ENCODE measurements at regions not wholly inside any gene's neighbourhood (a gene's known extent, or its start where the extent isn't known, plus 50 kb on each side); places are given as distances from the start of the nearest gene placed in this dataset.
"Not testable (repeated sequence)": the region's sequence is repeated elsewhere in the genome, so short reads cannot be mapped to it uniquely, and the experiment has no call there.

GRCh38 chr19:21617740-21618339 lies 112.4 kb downstream of the ZNF429 start:
- TF ChIP-seq PPARA (CRISPR knock-in tag; IDR thresholded peaks at IDR 0.05; ENCODE audit: borderline replicate concordance) (no peak), ESRRG (CRISPR knock-in tag; IDR thresholded peaks at IDR 0.05) (no peak), GLIS3 (CRISPR knock-in tag; IDR thresholded peaks at IDR 0.05) (no peak), CREB5 (CRISPR knock-in tag; IDR thresholded peaks at IDR 0.05; ENCODE audit: low read depth) (no peak), ZFP3 (CRISPR knock-in tag; IDR thresholded peaks at IDR 0.05) (no peak), ARNTL (CRISPR knock-in tag; IDR thresholded peaks at IDR 0.05; ENCODE audit: borderline replicate concordance, low read depth) (no peak), OSR1 (CRISPR knock-in tag; IDR thresholded peaks at IDR 0.05) (no peak), TOX (CRISPR knock-in tag; IDR thresholded peaks at IDR 0.05; ENCODE audit: borderline replicate concordance) (no peak), ZC3H10 (CRISPR knock-in tag; IDR thresholded peaks at IDR 0.05) (no peak), PATZ1 (CRISPR knock-in tag; IDR thresholded peaks at IDR 0.05; ENCODE audit: borderline replicate concordance) (no peak), RARB (CRISPR knock-in tag; IDR thresholded peaks at IDR 0.05) (no peak), TCF4 (CRISPR knock-in tag; IDR thresholded peaks at IDR 0.05; ENCODE audit: borderline replicate concordance) (no peak), ZNF565 (CRISPR knock-in tag; conservative IDR thresholded peaks at IDR 0.05; ENCODE audit: low read depth) (no peak), CSDC2 (CRISPR knock-in tag; IDR thresholded peaks at IDR 0.05) (no peak), SNAI2 (CRISPR knock-in tag; IDR thresholded peaks at IDR 0.05) (no peak), ZNF8 (CRISPR knock-in tag; IDR thresholded peaks at IDR 0.05) (no peak), ZFP30 (CRISPR knock-in tag; IDR thresholded peaks at IDR 0.05) (no peak), BACH2 (CRISPR knock-in tag; IDR thresholded peaks at IDR 0.05; ENCODE audit: borderline replicate concordance) (no peak)
- TF ChIP-seq, protein P1, sequence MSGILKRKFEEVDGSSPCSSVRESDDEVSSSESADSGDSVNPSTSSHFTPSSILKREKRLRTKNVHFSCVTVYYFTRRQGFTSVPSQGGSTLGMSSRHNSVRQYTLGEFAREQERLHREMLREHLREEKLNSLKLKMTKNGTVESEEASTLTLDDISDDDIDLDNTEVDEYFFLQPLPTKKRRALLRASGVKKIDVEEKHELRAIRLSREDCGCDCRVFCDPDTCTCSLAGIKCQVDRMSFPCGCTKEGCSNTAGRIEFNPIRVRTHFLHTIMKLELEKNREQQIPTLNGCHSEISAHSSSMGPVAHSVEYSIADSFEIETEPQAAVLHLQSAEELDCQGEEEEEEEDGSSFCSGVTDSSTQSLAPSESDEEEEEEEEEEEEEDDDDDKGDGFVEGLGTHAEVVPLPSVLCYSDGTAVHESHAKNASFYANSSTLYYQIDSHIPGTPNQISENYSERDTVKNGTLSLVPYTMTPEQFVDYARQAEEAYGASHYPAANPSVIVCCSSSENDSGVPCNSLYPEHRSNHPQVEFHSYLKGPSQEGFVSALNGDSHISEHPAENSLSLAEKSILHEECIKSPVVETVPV (CRISPR knock-in tag; IDR thresholded peaks at IDR 0.05), result no peak
- TF ChIP-seq, protein P2, sequence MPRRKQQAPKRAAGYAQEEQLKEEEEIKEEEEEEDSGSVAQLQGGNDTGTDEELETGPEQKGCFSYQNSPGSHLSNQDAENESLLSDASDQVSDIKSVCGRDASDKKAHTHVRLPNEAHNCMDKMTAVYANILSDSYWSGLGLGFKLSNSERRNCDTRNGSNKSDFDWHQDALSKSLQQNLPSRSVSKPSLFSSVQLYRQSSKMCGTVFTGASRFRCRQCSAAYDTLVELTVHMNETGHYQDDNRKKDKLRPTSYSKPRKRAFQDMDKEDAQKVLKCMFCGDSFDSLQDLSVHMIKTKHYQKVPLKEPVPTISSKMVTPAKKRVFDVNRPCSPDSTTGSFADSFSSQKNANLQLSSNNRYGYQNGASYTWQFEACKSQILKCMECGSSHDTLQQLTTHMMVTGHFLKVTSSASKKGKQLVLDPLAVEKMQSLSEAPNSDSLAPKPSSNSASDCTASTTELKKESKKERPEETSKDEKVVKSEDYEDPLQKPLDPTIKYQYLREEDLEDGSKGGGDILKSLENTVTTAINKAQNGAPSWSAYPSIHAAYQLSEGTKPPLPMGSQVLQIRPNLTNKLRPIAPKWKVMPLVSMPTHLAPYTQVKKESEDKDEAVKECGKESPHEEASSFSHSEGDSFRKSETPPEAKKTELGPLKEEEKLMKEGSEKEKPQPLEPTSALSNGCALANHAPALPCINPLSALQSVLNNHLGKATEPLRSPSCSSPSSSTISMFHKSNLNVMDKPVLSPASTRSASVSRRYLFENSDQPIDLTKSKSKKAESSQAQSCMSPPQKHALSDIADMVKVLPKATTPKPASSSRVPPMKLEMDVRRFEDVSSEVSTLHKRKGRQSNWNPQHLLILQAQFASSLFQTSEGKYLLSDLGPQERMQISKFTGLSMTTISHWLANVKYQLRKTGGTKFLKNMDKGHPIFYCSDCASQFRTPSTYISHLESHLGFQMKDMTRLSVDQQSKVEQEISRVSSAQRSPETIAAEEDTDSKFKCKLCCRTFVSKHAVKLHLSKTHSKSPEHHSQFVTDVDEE (CRISPR knock-in tag; IDR thresholded peaks at IDR 0.05), result no peak
- no peak for ATAC-seq

- ATAC-seq, result not testable (repeated sequence)
Observed at GRCh38 chr19:21614776-21615175, 109.4 kb downstream of the ZNF429 start.

GRCh38 chr19:21613201-21613600 lies 107.8 kb downstream of the ZNF429 start:
- not testable (repeated sequence) for ATAC-seq

GRCh38 chr19:21612403-21612872 lies 107.0 kb downstream of the ZNF429 start:
- ATAC-seq, result no peak
- TF ChIP-seq, protein P1 (CRISPR knock-in tag; IDR thresholded peaks at IDR 0.05), result no peak
- TF ChIP-seq SNAI2 (CRISPR knock-in tag; IDR thresholded peaks at IDR 0.05), result no peak
- no peak for TF ChIP-seq ARNTL (CRISPR knock-in tag; IDR thresholded peaks at IDR 0.05; ENCODE audit: borderline replicate concordance, low read depth)
- TF ChIP-seq ISL1 (CRISPR knock-in tag; IDR thresholded peaks at IDR 0.05), result no peak
- TF ChIP-seq ZNF8 (CRISPR knock-in tag; IDR thresholded peaks at IDR 0.05), result no peak
- no peak for TF ChIP-seq GLIS3 (CRISPR knock-in tag; IDR thresholded peaks at IDR 0.05)
- no peak for TF ChIP-seq CREB5 (CRISPR knock-in tag; IDR thresholded peaks at IDR 0.05; ENCODE audit: low read depth)
- TF ChIP-seq TCF4 (CRISPR knock-in tag; IDR thresholded peaks at IDR 0.05; ENCODE audit: borderline replicate concordance), result no peak
- no peak for TF ChIP-seq ZC3H10 (CRISPR knock-in tag; IDR thresholded peaks at IDR 0.05)
- no peak for TF ChIP-seq BACH2 (CRISPR knock-in tag; IDR thresholded peaks at IDR 0.05; ENCODE audit: borderline replicate concordance)
- TF ChIP-seq, protein P2 (CRISPR knock-in tag; IDR thresholded peaks at IDR 0.05), result no peak
- no peak for TF ChIP-seq OSR1 (CRISPR knock-in tag; IDR thresholded peaks at IDR 0.05)
- no peak for TF ChIP-seq CSDC2 (CRISPR knock-in tag; IDR thresholded peaks at IDR 0.05)
- no peak for TF ChIP-seq RARB (CRISPR knock-in tag; IDR thresholded peaks at IDR 0.05)
- TF ChIP-seq TOX (CRISPR knock-in tag; IDR thresholded peaks at IDR 0.05; ENCODE audit: borderline replicate concordance), result no peak
